Neural cell (in vitro differentiated cells): ENCODE measurements at regions not wholly inside any gene's neighbourhood (a gene's known extent, or its start where the extent isn't known, plus 50 kb on each side); places are given as distances from the start of the nearest gene placed in this dataset.

Source experiments
- H2AFZ ChIP-seq: fragments of 200-600, 300-800 bp; sonication (generic), shearing (Covaris generic); 2 replicates; pipeline ENCODE4 v1.6.0; 2014; ENCODE audit warnings: low read depth, mild to moderate bottlenecking, antibody characterized with exemption, low read length, moderate library complexity
- H3F3A ChIP-seq: fragments of 200-600 bp; shearing (Covaris generic); 2 replicates; pipeline ENCODE4 v1.6.1; 2016; ENCODE audit warnings: mild to moderate bottlenecking, moderate library complexity, mixed read lengths, antibody characterized with exemption, low read length; ENCODE audit not compliant: insufficient read depth, poor library complexity, severe bottlenecking
- H3K27ac ChIP-seq: fragments of 200-600, 300-800 bp; sonication (generic), shearing (Covaris generic); 2 replicates; pipeline ENCODE4 v1.5.1; 2014; ENCODE audit warnings: mild to moderate bottlenecking, low read length, moderate library complexity
- H3K27me3 ChIP-seq: fragments of 300-800, 200-600 bp; sonication (generic), shearing (Covaris generic); 2 replicates; pipeline ENCODE4 v1.6.0; 2014; ENCODE audit warnings: mild to moderate bottlenecking, low read depth, low read length, moderate library complexity; ENCODE audit not compliant: insufficient read depth
- H3K36me3 ChIP-seq: fragments of 300-800, 200-600 bp; sonication (generic), shearing (Covaris generic); 2 replicates; pipeline ENCODE4 v1.5.1; 2014; ENCODE audit warnings: mild to moderate bottlenecking, antibody characterized with exemption, low read length, moderate library complexity; ENCODE audit not compliant: insufficient read depth
- H3K4me2 ChIP-seq: fragments of 300-800, 200-600 bp; sonication (generic), shearing (Covaris generic); 2 replicates; pipeline ENCODE4 v1.6.0; 2014; ENCODE audit warnings: mild to moderate bottlenecking, low read length
- H3K4me3 ChIP-seq: fragments of 300-800, 200-600 bp; sonication (generic), shearing (Covaris generic); 2 replicates; pipeline ENCODE4 v1.5.1; 2014; ENCODE audit warnings: mild to moderate bottlenecking, low read length, moderate library complexity
- H3K79me2 ChIP-seq: fragments of 200-600 bp; shearing (Covaris generic); replicated peaks from 2 replicates; pipeline ENCODE4 v1.6.0; 2014; ENCODE audit warnings: mild to moderate bottlenecking, low read length, moderate library complexity; ENCODE audit not compliant: insufficient read depth
- H3K9ac ChIP-seq: fragments of 300-800, 200-600 bp; sonication (generic), shearing (Covaris generic); 2 replicates; pipeline ENCODE4 v1.6.1; 2016; ENCODE audit warnings: mild to moderate bottlenecking, low read length, mixed read lengths
- H3K9me2 ChIP-seq: fragments of 200-600 bp; shearing (Covaris generic); 2 replicates; pipeline ENCODE4 v1.6.1; 2016; ENCODE audit warnings: mild to moderate bottlenecking, low read length, mixed read lengths; ENCODE audit not compliant: insufficient read depth
- H3K9me3 ChIP-seq: fragments of 200-600, 300-800 bp; sonication (generic), shearing (Covaris generic); 2 replicates; pipeline ENCODE4 v1.6.1; 2016; ENCODE audit warnings: mild to moderate bottlenecking, mixed run types, low read length, moderate library complexity, mixed read lengths
- H4K20me1 ChIP-seq: fragments of 200-600 bp; shearing (Covaris generic); 2 replicates; pipeline ENCODE4 v1.6.1; 2016; ENCODE audit warnings: mild to moderate bottlenecking, mixed run types; ENCODE audit not compliant: insufficient read depth
- CTCF ChIP-seq: fragments of 450-650 bp; IDR thresholded peaks from 2 replicates; pipeline ENCODE4 v1.5.1; 2014; ENCODE audit warnings: antibody characterized with exemption, mild to moderate bottlenecking, moderate library complexity; ENCODE audit not compliant: poor library complexity, severe bottlenecking
- EP300 ChIP-seq: fragments of 450-650 bp; conservative IDR thresholded peaks from 2 replicates; pipeline ENCODE4 v1.6.1; 2014; ENCODE audit warnings: antibody characterized with exemption, mild to moderate bottlenecking, moderate library complexity; ENCODE audit not compliant: poor library complexity, severe bottlenecking
- EZH2 ChIP-seq: fragments of 200-600, 300-800 bp; shearing (Covaris generic), sonication (generic); IDR thresholded peaks from 2 replicates; pipeline ENCODE4 v1.6.1; 2014; ENCODE audit warnings: antibody characterized with exemption, low read length, borderline replicate concordance, mild to moderate bottlenecking; ENCODE audit not compliant: insufficient read depth, poor library complexity, severe bottlenecking
- MXI1 ChIP-seq: fragments of 450-650 bp; conservative IDR thresholded peaks from 2 replicates; pipeline ENCODE4 v1.6.1; 2014; ENCODE audit warnings: antibody characterized with exemption, mild to moderate bottlenecking; ENCODE audit not compliant: poor library complexity, severe bottlenecking
- POLR2AphosphoS5 ChIP-seq: IDR thresholded peaks from 2 replicates; pipeline ENCODE4 v1.6.1; 2012
- RAD21 ChIP-seq: fragments of 450-650 bp; conservative IDR thresholded peaks from 2 replicates; pipeline ENCODE4 v1.6.1; 2014; ENCODE audit warnings: antibody characterized with exemption, mild to moderate bottlenecking, moderate library complexity
- REST ChIP-seq: IDR thresholded peaks from 2 replicates; pipeline ENCODE4 v1.6.1; 2012; ENCODE audit warnings: borderline replicate concordance
- SMC3 ChIP-seq: fragments of 450-650 bp; conservative IDR thresholded peaks from 2 replicates; pipeline ENCODE4 v1.6.1; 2014; ENCODE audit warnings: antibody characterized with exemption, mild to moderate bottlenecking, moderate library complexity; ENCODE audit not compliant: poor library complexity
- TAF1 ChIP-seq: IDR thresholded peaks from 2 replicates; pipeline ENCODE4 v1.6.1; 2012; ENCODE audit warnings: low read depth

GRCh38 chr7:67432536-67433234 lies 436.1 kb downstream of the TYW1 start:
- no peak for TF ChIP-seq MXI1
- no peak for TF ChIP-seq REST
- no peak for TF ChIP-seq EP300
- TF ChIP-seq CTCF, result no peak
- TF ChIP-seq TAF1, result no peak
- TF ChIP-seq POLR2AphosphoS5, result no peak
- no peak for TF ChIP-seq EZH2
- TF ChIP-seq SMC3, result no peak
- no peak for TF ChIP-seq RAD21
- Histone ChIP-seq H4K20me1 (no peaks in the 10 kb centered on the region), H3K4me3 (no peak overlapping the region), H3F3A (no peaks in the 10 kb centered on the region), H3K4me2 (no peak overlapping the region), H3K9me2 (no peaks in the 10 kb centered on the region), H3K9me3 (no peaks in the 10 kb centered on the region), H3K9ac (no peak overlapping the region), H3K27ac (no peak overlapping the region), H3K79me2 (no peaks in the 10 kb centered on the region), H3K27me3 (no peaks in the 10 kb centered on the region), H3K36me3 (no peaks in the 10 kb centered on the region), H2AFZ (no peak overlapping the region)

GRCh38 chr7:67435894-67436535 lies 439.4 kb downstream of the TYW1 start:
- no peaks in the 10 kb centered on the region for H4K20me1 ChIP-seq
- H3K27me3 ChIP-seq, result no peaks in the 10 kb centered on the region
- H3K36me3 ChIP-seq, result no peaks in the 10 kb centered on the region
- no peak overlapping the region for H3K4me3 ChIP-seq
- no peaks in the 10 kb centered on the region for H3F3A ChIP-seq
- H3K9me2 ChIP-seq, result no peaks in the 10 kb centered on the region
- no peaks in the 10 kb centered on the region for H3K9me3 ChIP-seq
- no peak overlapping the region for H3K27ac ChIP-seq
- no peak overlapping the region for H3K9ac ChIP-seq
- no peak overlapping the region for H2AFZ ChIP-seq
- no peak overlapping the region for H3K4me2 ChIP-seq
- H3K79me2 ChIP-seq, result no peaks in the 10 kb centered on the region
- TF ChIP-seq EZH2 (no peak), POLR2AphosphoS5 (no peak), CTCF (no peak), TAF1 (no peak), RAD21 (no peak), EP300 (no peak), REST (no peak), MXI1 (no peak), SMC3 (no peak)
